ENCODE measurements at regions not wholly inside any gene's neighbourhood (a gene's known extent, or its start where the extent isn't known, plus 50 kb on each side); places are given as distances from the start of the nearest gene placed in this dataset.

GRCh38 chr14:80379035-80379434 lies 167.7 kb upstream of the DIO2 start:
- no peak for DNase-seq (ENCODE audit: low spot score)

- DNase-seq (ENCODE audit: low spot score): no peak
Observed at GRCh38 chr14:80378084-80378690, 166.9 kb upstream of the DIO2 start.

DNA sequence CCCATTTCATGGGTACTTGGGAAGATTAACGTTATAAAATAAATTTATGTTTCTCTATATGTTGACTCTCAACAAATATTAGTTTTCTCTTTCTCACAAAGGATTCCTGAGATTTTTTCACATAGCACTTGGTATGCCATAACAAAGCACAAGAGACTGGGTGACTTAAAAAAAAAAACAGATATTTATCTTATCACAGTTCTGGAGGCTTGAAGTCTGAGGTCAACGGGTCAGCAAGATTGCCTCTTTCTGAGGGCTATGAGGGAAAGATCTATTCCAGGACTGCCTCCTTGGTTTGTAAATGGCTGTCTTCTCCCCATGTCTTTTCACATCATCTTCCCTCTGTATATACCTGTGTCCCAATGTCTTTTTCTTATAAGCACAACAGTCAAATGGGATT lies 153.5 kb upstream of the DIO2 start:
- no peak for DNase-seq (ENCODE audit: low spot score)

DNA sequence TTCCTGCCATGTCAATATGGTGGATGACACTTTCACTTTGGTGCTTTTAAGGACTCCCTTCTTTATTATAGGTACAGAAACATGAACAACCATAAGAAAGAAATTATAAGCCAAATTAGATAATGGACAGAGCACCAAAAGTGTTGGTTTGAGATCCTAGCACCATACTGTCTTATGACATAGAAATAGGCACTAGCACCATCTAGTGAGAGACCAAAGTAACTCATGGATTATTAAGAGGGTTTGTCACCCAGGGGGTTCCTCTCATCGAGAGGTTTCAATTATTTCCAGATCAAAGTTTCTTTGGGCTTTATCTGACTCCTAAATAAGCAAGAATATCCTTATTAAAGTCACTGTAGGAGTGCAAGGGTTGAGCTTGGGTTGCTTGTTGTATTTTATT lies 153.0 kb upstream of the DIO2 start:
- DNase-seq (ENCODE audit: low spot score): no peak

- DNase-seq (ENCODE audit: low spot score): no peak
Observed at GRCh38 chr14:80358112-80358511, 146.8 kb upstream of the DIO2 start.

- DNase-seq (ENCODE audit: low spot score): no peak
Observed at GRCh38 chr14:80356413-80356812, 145.1 kb upstream of the DIO2 start.

DNA sequence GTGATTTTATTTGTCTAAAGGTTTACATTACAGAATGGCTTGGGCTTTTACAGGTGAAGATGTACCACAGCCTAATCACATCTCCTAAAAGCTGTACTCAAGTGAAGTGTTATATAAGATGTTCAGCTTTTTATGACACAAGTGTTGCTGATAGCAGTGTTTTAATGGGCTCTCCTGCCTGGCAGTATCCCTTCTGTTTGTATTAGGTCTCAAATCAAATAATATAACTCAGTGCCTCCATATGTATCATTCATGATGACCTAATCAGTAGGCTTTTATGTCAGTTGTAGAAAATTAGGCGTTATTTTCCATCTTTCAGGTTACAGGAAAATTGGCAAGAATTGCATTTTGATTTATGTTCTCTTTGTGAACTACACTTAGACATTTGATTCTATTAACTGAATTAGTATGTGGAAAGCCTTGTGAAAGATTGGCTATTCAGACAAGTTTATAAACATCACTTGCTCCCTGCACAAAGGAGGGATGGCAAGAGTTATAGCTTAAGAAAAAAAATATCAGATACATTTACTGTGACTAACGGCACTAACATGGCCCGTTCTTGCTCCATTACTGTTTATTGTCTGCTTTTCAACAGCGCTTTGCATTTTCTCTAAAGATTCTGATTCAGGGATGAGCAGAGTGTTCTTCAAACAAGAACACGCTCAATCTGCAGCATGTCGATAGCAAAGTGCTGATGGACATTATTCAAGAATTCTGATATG lies 143.7 kb upstream of the DIO2 start:
- no peak for DNase-seq (ENCODE audit: low spot score)

DNA sequence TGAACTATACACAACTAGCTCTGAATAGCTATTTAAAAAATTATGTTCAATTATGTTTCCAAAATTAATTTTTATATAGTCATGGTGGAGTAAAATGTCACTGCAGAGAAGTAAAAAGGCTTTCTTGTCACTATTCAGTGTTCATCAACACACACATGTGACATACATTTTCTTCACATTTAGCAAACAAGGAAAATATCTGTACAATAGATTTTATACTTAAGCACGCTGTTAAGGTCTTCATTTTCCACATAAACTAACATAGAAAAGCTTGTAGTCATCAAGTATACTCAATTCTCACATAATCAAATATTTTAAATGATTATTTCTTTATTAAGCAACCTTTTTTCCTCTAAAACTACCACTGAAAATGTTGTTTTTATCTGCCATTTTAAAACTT lies 141.2 kb upstream of the DIO2 start:
- no peak for DNase-seq (ENCODE audit: low spot score)

DNA sequence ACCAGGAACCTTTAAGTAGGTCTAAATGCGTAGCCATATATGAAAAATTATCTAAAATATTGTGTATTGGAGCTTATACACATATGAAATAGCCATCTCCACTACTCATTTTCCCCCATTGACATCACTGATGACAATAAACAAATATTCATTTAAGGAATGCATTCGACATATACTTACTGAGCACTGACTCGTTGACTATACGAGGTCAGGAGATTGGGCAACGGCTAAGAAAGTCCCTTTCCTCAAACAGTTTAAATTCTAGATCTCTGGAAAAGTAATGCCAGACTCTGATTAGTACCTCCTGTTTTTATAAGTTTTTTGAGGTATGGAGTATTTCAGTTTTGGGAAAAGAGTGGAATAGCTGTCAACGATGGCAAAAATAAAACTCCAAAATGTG lies 139.4 kb upstream of the DIO2 start:
- DNase-seq (ENCODE audit: low spot score): no peak

DNA sequence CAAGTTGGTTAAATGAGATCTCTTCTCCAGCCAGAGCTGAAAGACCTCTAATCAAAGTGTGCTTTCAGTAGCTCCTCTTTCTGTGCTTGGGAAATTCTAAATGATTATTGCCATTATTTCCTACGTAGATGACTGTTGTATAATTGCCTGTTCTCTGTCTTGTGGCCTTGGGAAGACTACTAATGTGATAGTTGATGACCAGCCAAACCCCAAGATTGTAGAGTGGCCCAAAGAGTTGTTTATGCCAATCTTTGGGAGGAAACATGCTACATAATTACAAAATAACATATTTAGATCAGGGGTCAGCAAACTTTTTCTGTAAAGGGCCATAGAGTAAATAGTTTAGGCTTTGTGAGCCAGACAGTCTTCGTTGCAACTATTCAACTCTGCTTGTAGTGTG lies 135.1 kb upstream of the DIO2 start:
- DNase-seq (ENCODE audit: low spot score): no peak

DNA sequence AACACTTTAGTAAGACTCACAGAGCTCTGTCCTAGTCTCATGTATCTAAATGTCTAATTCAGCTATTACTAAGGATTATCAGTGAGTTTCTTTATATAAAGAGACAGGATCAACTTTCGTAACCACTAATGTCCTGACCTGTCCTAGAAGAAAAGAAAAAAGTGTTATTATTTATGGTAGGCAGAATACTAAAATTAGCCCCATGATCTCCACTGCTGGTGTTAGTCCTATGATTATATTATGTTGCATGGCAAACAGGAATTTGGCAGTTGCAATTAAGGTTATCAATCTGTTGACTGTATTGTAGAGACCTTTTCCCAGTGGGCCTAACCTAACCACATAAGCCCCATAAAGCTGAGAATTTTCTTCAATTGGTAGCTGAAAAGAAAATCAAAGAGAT lies 132.9 kb upstream of the DIO2 start:
- DNase-seq (ENCODE audit: low spot score): no peak

DNA sequence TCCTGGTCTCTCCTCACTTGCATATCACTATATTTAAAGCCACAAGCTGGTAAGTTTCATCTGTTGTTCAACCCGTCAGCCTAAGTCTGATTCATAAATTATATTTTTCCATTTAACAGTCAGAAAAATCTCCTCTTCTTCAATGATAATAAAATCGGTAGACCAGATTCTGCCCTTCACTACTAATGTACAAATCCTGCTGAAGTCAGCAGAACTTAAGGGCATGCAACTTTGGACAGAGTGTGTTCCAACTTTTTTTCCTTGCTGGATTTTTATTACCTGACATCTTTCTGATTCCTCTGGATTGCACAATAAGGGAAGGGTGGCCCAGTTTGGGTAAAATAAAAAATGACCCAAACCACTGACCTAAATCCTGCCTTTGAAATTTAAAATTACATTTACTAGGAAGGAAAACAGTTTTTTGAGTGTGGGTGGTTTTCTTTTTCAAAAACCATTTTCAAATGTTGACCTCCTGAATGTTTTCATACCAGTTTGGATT lies 125.4 kb upstream of the DIO2 start:
- DNase-seq (ENCODE audit: low spot score): no peak

DNA sequence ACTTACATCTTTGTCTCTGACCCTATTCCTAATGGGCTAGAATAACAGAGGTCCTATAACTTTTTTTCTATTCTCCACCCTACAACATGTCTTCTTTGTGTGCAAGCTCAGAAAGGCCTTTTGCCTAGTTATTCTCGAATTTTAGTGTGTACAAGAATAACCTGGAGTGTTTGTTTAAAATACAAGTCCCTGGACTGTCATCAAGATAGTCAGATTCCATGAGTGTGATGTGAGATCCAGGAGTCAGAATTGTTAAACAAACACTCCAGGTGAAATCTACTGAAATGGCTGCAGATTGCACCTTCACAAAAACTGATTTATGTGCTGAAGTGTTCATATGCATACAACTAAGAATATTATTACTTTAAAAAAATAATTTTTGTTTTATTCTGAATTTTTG lies 114.4 kb upstream of the DIO2 start:
- DNase-seq (ENCODE audit: low spot score): no peak

DNA sequence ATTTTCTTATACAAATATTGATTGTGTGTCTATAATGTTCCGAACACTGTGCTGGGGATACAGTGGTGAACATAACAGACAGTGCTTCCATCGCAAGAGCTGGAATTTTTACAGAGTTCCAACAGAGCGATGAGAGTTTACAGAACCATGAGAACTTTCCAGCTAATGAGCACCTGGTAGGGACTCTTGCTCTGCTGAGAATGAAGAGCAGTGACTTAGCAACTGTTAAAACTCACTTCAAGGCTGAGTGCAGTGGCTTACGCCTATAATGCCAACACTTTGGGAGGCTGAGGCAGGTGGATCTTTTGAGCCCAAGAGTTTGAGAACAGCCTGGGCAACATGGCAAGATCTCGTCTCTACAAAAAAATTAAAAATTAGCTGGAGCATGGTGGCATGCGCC lies 113.8 kb upstream of the DIO2 start:
- DNase-seq (ENCODE audit: low spot score): no peak

GRCh38 chr14:80324649-80325048 lies 113.3 kb upstream of the DIO2 start:
- DNase-seq (ENCODE audit: low spot score): no peak

- no peak for DNase-seq (ENCODE audit: low spot score)
Observed at GRCh38 chr14:80323038-80323665, 111.8 kb upstream of the DIO2 start.

GRCh38 chr14:80316441-80316840 lies 105.1 kb upstream of the DIO2 start:
- no peak for DNase-seq (ENCODE audit: low spot score)

DNA sequence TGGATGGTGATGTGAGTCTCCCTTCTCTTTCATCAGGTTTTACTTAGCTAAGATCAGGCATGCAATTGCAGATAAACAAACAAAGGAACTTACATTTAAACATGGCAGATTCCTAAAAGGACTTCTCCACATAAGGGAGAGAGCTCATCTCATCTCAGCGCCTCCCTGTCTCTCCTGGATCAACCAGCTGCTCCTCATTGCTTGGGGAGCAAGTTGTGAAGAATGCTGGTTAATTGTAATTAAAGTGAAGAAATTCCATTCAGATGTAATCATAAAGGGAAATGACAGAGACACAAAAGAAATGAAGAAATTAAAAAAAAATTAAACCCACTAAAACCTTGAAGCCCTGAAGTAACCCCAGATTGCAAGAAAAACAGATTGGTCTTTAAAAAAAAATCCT lies 104.4 kb upstream of the DIO2 start:
- DNase-seq (ENCODE audit: low spot score): no peak

- DNase-seq (ENCODE audit: low spot score): no peak
Observed at GRCh38 chr14:80313806-80314205, 102.5 kb upstream of the DIO2 start.

DNA sequence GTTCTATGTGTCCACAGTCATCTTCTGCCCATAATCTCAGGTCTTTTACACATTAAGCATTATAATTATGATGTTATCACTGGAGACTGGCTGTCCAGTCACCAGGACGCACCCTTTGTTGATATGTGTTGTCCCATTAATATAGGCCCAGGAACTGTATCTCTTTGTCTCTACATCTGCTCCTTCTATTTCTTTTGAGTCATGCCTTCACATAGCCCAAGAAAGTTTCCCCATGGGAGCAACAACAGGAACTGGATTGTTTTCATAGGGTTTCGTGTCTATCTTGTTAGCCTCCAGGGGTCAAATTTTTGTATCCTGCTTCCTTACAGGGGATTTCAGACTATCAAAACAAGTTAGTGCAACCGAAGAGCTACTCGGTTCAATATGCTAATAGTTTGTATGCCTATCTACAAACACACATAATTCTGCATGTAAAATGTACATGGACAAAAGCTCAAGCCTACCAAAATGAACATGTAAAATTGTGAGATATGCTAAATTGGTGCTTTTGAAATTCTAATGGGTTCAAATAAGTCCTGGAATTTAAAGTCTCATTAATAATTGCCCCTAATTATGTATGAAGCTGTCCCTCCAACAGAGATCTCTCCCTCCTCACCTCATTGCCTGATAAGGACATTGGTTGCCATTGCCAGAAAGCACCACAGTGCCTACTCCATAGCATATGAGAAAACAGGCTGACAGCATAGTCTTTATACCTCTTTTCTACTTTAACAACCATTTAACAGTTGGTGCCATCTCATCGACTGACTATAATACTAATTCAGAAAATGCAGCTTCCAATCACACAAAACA lies 99.8 kb upstream of the DIO2 start:
- no peak for DNase-seq (ENCODE audit: low spot score)

DNA sequence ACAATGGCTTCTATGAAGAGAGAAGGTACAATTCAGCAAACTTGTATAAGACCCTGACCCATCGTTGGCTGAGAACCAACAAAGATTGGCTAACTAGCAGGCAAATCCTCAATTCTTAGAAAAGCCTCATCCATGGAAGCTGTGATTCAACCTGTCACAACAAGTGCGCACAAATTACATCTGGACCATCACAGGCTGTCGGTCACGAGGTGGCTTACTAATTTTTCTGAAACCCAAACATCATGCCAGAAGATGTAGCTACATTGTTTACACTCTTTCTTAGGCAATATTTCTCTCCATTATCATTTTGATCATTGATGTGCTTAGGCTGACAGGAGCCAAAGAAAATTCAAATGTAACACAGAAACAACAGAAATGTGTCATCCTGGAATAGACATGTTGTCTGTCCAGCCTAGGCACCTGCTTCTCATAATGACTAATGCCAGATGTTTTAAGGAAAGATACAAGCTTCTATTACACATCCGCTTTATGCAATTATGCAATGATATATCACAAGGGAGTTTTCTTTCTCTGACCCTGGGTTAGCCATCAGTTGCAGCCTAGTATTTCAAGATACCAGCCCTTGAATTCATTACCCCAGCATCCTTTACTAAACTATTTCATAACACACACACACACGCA lies 92.9 kb upstream of the DIO2 start:
- no peak for DNase-seq (ENCODE audit: low spot score)

- DNase-seq (ENCODE audit: low spot score): no peak
Observed at GRCh38 chr14:80300351-80300750, 89.0 kb upstream of the DIO2 start.

Measured in pons (tissue), 1 donor.